MM.1S (cell line): ENCODE measurements at regions not wholly inside any gene's neighbourhood (a gene's known extent, or its start where the extent isn't known, plus 50 kb on each side); places are given as distances from the start of the nearest gene placed in this dataset.

Experiments
- DNase-seq: peaks from one replicate; pipeline ENCODE4 v3.0.0-alpha.2; 2015
- H2AFZ ChIP-seq: fragments of 300-600 bp; sonication (generic); 2 replicates; pipeline ENCODE4 v1.6.0; 2016; ENCODE audit warnings: antibody characterized with exemption, low read length
- H3F3A ChIP-seq: fragments of 300-600 bp; sonication (generic); 2 replicates; pipeline ENCODE4 v1.6.1; 2016; ENCODE audit warnings: mild to moderate bottlenecking, antibody characterized with exemption, low read length, moderate library complexity, mixed read lengths; ENCODE audit not compliant: insufficient read depth
- H3K27ac ChIP-seq: fragments of 300-600 bp; sonication (generic); 2 replicates; pipeline ENCODE4 v1.5.1; 2016; ENCODE audit warnings: mild to moderate bottlenecking, low read length
- H3K27me3 ChIP-seq: fragments of 300-600 bp; sonication (generic); replicated peaks from 2 replicates; pipeline ENCODE4 v1.6.0; 2016; ENCODE audit warnings: low read length; ENCODE audit not compliant: insufficient read depth
- H3K36me3 ChIP-seq: fragments of 300-600 bp; sonication (generic); replicated peaks from 2 replicates; pipeline ENCODE4 v1.6.1; 2016; ENCODE audit warnings: mild to moderate bottlenecking, low read length, mixed read lengths; ENCODE audit not compliant: insufficient read depth
- H3K4me1 ChIP-seq: fragments of 300-600 bp; sonication (generic); 2 replicates; pipeline ENCODE4 v1.6.1; 2016; ENCODE audit warnings: low read length, mixed read lengths
- H3K4me2 ChIP-seq: fragments of 300-600 bp; sonication (generic); 2 replicates; pipeline ENCODE4 v1.6.0; 2016; ENCODE audit warnings: low read depth, low read length
- H3K4me3 ChIP-seq: fragments of 300-600 bp; sonication (generic); 2 replicates; pipeline ENCODE4 v1.5.1; 2016; ENCODE audit warnings: low read length, mixed read lengths
- H3K79me2 ChIP-seq: fragments of 300-600 bp; sonication (generic); 2 replicates; pipeline ENCODE4 v1.6.1; 2016; ENCODE audit warnings: mixed run types, low read length, mixed read lengths
- H3K9ac ChIP-seq: fragments of 300-600 bp; sonication (generic); 2 replicates; pipeline ENCODE4 v1.6.1; 2016; ENCODE audit warnings: low read length, mixed read lengths
- H3K9me2 ChIP-seq: fragments of 300-600 bp; sonication (generic); replicated peaks from 2 replicates; pipeline ENCODE4 v1.6.1; 2016; ENCODE audit warnings: mild to moderate bottlenecking, low read length, mixed read lengths; ENCODE audit not compliant: insufficient read depth
- H3K9me3 ChIP-seq: fragments of 300-600 bp; sonication (generic); replicated peaks from 2 replicates; pipeline ENCODE4 v1.6.1; 2016; ENCODE audit warnings: mild to moderate bottlenecking, low read length, mixed read lengths; ENCODE audit not compliant: insufficient read depth
- H4K20me1 ChIP-seq: fragments of 300-600 bp; sonication (generic); 2 replicates; pipeline ENCODE4 v1.6.1; 2016; ENCODE audit warnings: mild to moderate bottlenecking, low read length, moderate library complexity, mixed read lengths; ENCODE audit not compliant: insufficient read depth
- CTCF ChIP-seq: fragments of 300-600 bp; sonication (generic); IDR thresholded peaks from 2 replicates; pipeline ENCODE4 v1.5.1; 2016; ENCODE audit warnings: antibody characterized with exemption, low read length, mixed read lengths
- EZH2 ChIP-seq: fragments of 300-600 bp; sonication (generic); optimal IDR thresholded peaks from 2 replicates; pipeline ENCODE3; 2017; ENCODE audit warnings: low read depth, mild to moderate bottlenecking, antibody characterized with exemption, low read length, mixed read lengths
- EZH2phosphoT487 ChIP-seq: fragments of 300-600 bp; sonication (generic); IDR thresholded peaks from 2 replicates; pipeline ENCODE4 v1.6.1; 2018; ENCODE audit warnings: antibody characterized with exemption, low read length

DNA sequence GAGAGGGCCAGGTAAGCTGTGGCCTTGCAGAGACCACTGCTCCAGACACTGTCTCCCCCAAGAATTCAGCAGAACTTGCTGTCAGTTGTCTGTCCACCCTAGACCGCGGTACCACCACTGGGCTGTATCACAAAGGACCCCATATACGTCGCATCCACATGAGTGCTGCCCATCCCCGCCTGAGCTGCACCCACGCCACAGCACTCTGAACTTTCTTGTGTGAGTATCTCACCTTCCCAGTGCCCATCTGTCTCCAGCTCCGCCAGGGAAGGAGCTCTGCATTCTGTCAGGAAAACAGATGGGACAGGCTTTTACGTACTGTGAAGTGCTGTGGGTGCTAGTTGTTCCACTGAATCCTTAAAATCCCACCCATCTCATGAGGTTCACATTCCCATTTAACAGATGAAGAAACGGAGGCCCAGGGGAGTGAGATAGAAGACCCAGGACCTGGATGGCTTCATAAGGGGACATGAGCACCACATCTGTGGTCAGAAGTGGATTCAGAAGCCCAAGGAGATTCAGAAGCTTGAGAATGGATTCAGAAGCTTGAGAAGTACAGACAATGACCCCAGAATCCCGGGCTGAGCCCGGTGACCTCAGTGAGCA, 102.5 kb upstream of the ZMIZ1 start:
- no peaks in the 10 kb centered on the region for H3K79me2 ChIP-seq
- TF ChIP-seq EZH2phosphoT487, result no peak
- TF ChIP-seq CTCF, result no peak
- TF ChIP-seq EZH2, result no peak
- no peak overlapping the region for H3K4me3 ChIP-seq
- no peaks in the 10 kb centered on the region for H3K36me3 ChIP-seq
- H3K4me2 ChIP-seq, result no peak overlapping the region
- no peak for DNase-seq
- H3K9me2 ChIP-seq, result no peaks in the 10 kb centered on the region
- H3K27ac ChIP-seq, result no peak overlapping the region
- no peaks in the 10 kb centered on the region for H3K9me3 ChIP-seq
- no peaks in the 10 kb centered on the region for H3F3A ChIP-seq
- no peaks in the 10 kb centered on the region for H3K27me3 ChIP-seq
- no peak overlapping the region for H3K9ac ChIP-seq
- no peaks in the 10 kb centered on the region for H3K4me1 ChIP-seq
- H2AFZ ChIP-seq, result no peak overlapping the region
- H4K20me1 ChIP-seq, result no peaks in the 10 kb centered on the region

DNA sequence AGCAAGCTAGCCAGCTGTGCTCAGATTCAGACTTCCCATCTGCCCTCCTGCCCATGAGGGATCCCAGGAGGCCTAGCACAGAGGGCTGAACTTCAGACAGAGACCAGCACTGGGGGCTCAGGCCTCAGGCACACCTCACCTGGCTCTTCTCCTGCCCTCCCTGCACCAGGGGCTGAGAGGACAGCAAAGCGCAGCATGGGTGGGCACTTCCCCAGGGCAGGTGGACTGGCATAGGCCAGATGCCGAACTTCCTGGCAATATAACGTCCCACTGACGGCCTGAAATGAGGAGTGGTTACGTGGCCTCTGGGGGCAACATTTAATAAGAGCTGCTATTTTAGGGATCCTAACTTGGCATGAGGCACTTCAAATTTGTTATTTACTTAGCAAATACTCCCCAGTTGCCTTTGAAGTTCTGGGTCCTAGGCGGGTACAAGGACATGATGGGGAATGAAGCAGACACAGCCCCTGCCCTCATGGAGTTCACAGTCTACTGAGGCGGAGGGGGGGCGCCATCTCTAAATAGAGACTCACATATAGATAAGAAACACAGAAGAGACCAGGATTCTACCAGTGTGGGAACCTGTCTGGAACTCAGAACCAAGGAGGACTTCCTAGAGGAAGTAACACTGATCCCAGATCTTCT, 101.8 kb upstream of the ZMIZ1 start:
- H2AFZ ChIP-seq, result no peak overlapping the region
- no peaks in the 10 kb centered on the region for H3K4me1 ChIP-seq
- H3K9me3 ChIP-seq, result no peaks in the 10 kb centered on the region
- no peak overlapping the region for H3K9ac ChIP-seq
- no peaks in the 10 kb centered on the region for H3K27me3 ChIP-seq
- no peaks in the 10 kb centered on the region for H3K79me2 ChIP-seq
- no peak for DNase-seq
- no peak overlapping the region for H3K4me3 ChIP-seq
- H3K4me2 ChIP-seq, result no peak overlapping the region
- H3K36me3 ChIP-seq, result no peaks in the 10 kb centered on the region
- H3K27ac ChIP-seq, result no peak overlapping the region
- TF ChIP-seq EZH2phosphoT487, result no peak
- TF ChIP-seq CTCF, result no peak
- no peak for TF ChIP-seq EZH2
- no peaks in the 10 kb centered on the region for H3F3A ChIP-seq
- no peaks in the 10 kb centered on the region for H3K9me2 ChIP-seq
- H4K20me1 ChIP-seq, result no peaks in the 10 kb centered on the region

- H4K20me1 ChIP-seq, result no peaks in the 10 kb centered on the region
- no peaks in the 10 kb centered on the region for H3K9me2 ChIP-seq
- H3K4me3 ChIP-seq, result no peak overlapping the region
- no peak for DNase-seq
- no peak overlapping the region for H3K27ac ChIP-seq
- H3K36me3 ChIP-seq, result no peaks in the 10 kb centered on the region
- H3K79me2 ChIP-seq, result no peaks in the 10 kb centered on the region
- 0 out of 2 replicates have a peak, but pooled peaks cover 3% of the 10 kb centered on the region for H3K4me1 ChIP-seq
- no peak overlapping the region for H3K9ac ChIP-seq
- H3K4me2 ChIP-seq, result no peak overlapping the region
- no peaks in the 10 kb centered on the region for H3K9me3 ChIP-seq
- H3F3A ChIP-seq, result no peaks in the 10 kb centered on the region
- no peak overlapping the region for H2AFZ ChIP-seq
- no peak for TF ChIP-seq EZH2phosphoT487
- no peak for TF ChIP-seq EZH2
- TF ChIP-seq CTCF, result no peak
- no peaks in the 10 kb centered on the region for H3K27me3 ChIP-seq
Observed at GRCh38 chr10:78968300-78968942, 100.3 kb upstream of the ZMIZ1 start.
